GM12872 (cell line): ENCODE measurements at regions not wholly inside any gene's neighbourhood (a gene's known extent, or its start where the extent isn't known, plus 50 kb on each side); places are given as distances from the start of the nearest gene placed in this dataset.
A peak's percentile ranks its signal among the peaks of the same experiment; 100 is the strongest.

Experiments used
- CTCF ChIP-seq: IDR thresholded peaks from 3 replicates; pipeline ENCODE4 v1.5.1; 2011; ENCODE audit warnings: low read depth, mild to moderate bottlenecking, low read length, moderate library complexity; ENCODE audit not compliant: insufficient read depth

GRCh38 chr11:29634244-29634643 lies 382.6 kb downstream of the KCNA4 start:
- peak; percentile 15; the same call in 1 of the 3 replicates for TF ChIP-seq CTCF

- no peak for TF ChIP-seq CTCF
These were observed 387.5 kb downstream of the KCNA4 start for GRCh38 chr11:29629286-29629685.

GRCh38 chr11:29628609-29629008 lies 388.2 kb downstream of the KCNA4 start:
- no peak for TF ChIP-seq CTCF

GRCh38 chr11:29627541-29627940 lies 389.3 kb downstream of the KCNA4 start:
- no peak for TF ChIP-seq CTCF

GRCh38 chr11:29623144-29623722 lies 393.6 kb downstream of the KCNA4 start:
- TF ChIP-seq CTCF, result no peak

GRCh38 chr11:29616611-29617010 lies 400.2 kb downstream of the KCNA4 start:
- no peak for TF ChIP-seq CTCF

- TF ChIP-seq CTCF, result no peak
These were observed 404.4 kb downstream of the KCNA4 start for GRCh38 chr11:29612423-29612822.
